ENCODE measurements at regions not wholly inside any gene's neighbourhood (a gene's known extent, or its start where the extent isn't known, plus 50 kb on each side); places are given as distances from the start of the nearest gene placed in this dataset.

DNA sequence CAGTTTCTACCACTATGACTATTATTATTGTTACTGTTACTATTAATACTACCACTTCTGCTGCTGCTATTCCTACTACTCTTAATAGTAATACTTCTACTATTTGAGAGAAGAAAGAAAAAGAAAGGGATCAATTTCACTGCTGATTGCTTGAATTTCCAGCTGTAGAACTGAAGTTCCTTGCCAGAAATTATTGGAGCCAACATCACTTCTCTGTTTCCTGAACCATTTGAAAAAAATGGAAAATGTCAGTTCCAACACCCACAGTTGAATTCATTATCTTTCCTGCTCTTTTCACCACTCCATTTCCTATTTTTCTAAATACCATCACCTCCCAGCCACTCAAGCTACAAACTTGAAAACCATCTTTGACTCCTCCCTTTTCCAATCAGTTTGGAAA lies 54.1 kb upstream of the PIK3C2G start:
- BruUV-seq (replicated peaks): no TSS peak
- Mint-ChIP-seq H3K36me3 (ENCODE audit: insufficient read depth, unreplicated experiment) (no peaks in the 10 kb centered on the region), H3K9me3 (ENCODE audit: unreplicated experiment) (no peaks in the 10 kb centered on the region), H3K4me3 (ENCODE audit: unreplicated experiment) (no peak overlapping the region), H3K4me1 (ENCODE audit: low read depth, unreplicated experiment) (no peaks in the 10 kb centered on the region), H3K27ac (ENCODE audit: unreplicated experiment) (no peak overlapping the region), H3K27me3 (ENCODE audit: insufficient read depth, unreplicated experiment) (peaks cover 3% of the 10 kb centered on the region)
- Histone ChIP-seq H3K36me3 (ENCODE audit: control insufficient read depth, insufficient read depth, low read length) (no peaks in the 10 kb centered on the region), H3K4me1 (no peaks in the 10 kb centered on the region), H3K4me3 (ENCODE audit: low read depth, low read length) (no peak overlapping the region), H3K27me3 (replicated peaks; ENCODE audit: control insufficient read depth, insufficient read depth, low read length) (no peaks in the 10 kb centered on the region), H3K9me3 (no peaks in the 10 kb centered on the region)
- intact Hi-C loops (cut with micrococcal nuclease; ENCODE audit: unreplicated experiment): no loop called here
- ChIA-PET POLR2A (no interaction called here), CTCF (no interaction called here)
- no peak for TF ChIP-seq CTCF (IDR thresholded peaks at IDR 0.05; ENCODE audit: insufficient read depth in 1 of 2, low read depth in 1 of 2, low read length in 1 of 2, severe bottlenecking in 1 of 2, unreplicated experiment in 1 of 2)
- no peak for DNase-seq

DNA sequence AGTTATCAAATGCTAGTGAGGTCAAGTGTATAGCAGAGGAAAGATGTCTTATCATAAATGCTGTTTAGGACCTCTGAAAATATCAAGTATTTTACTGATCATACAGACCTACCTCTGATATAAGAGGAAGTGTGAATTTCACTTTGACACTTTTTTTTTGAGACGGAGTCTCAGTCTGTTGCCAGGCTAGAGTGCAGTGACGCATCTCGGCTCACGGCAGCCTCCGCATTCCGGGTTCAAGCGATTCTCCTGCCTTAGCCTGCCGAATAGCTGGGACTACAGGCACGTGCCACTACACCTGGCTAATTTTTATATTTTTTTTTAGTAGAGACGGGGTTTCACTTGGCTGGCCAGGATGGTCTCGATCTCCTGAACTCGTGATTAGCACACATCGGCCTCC lies 55.1 kb upstream of the PIK3C2G start:
- Histone ChIP-seq H3K36me3 (ENCODE audit: control insufficient read depth, insufficient read depth, low read length) (no peaks in the 10 kb centered on the region), H3K4me3 (ENCODE audit: low read depth, low read length) (no peak overlapping the region), H3K27me3 (replicated peaks; ENCODE audit: control insufficient read depth, insufficient read depth, low read length) (no peaks in the 10 kb centered on the region), H3K4me1 (no peaks in the 10 kb centered on the region), H3K9me3 (no peaks in the 10 kb centered on the region)
- BruUV-seq (replicated peaks): no TSS peak
- Mint-ChIP-seq H3K4me1 (ENCODE audit: low read depth, unreplicated experiment) (no peaks in the 10 kb centered on the region), H3K9me3 (ENCODE audit: unreplicated experiment) (no peaks in the 10 kb centered on the region), H3K36me3 (ENCODE audit: insufficient read depth, unreplicated experiment) (no peaks in the 10 kb centered on the region), H3K4me3 (ENCODE audit: unreplicated experiment) (no peak overlapping the region), H3K27ac (ENCODE audit: unreplicated experiment) (no peak overlapping the region), H3K27me3 (ENCODE audit: insufficient read depth, unreplicated experiment) (peaks cover 3% of the 10 kb centered on the region)
- intact Hi-C loops (cut with micrococcal nuclease; ENCODE audit: unreplicated experiment): no loop called here
- TF ChIP-seq CTCF (IDR thresholded peaks at IDR 0.05; ENCODE audit: insufficient read depth in 1 of 2, low read depth in 1 of 2, low read length in 1 of 2, severe bottlenecking in 1 of 2, unreplicated experiment in 1 of 2): no peak
- no peak for DNase-seq
- ChIA-PET CTCF (no interaction called here), POLR2A (no interaction called here)

DNA sequence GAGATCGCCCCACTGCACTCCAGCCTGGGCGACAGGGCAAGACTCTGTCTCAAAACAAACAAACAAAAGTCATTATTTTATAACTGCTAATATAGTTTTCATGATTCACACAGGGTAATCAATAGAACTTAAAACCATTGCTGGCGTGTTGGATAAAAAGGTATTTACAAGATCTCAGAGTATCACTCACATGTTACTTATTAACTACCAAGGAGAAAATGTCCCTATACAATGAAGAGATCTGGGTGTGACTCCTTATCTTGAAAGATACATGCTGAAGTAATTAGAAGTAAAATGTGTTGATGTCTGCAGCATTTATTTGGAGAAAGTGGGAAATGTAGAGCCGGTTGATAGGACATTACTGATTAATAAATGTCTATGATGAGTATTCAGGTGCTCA lies 57.3 kb upstream of the PIK3C2G start:
- no peaks in the 10 kb centered on the region for H3K27me3 ChIP-seq (replicated peaks; ENCODE audit: control insufficient read depth, insufficient read depth, low read length)
- no peaks in the 10 kb centered on the region for H3K4me1 ChIP-seq
- intact Hi-C loops (cut with micrococcal nuclease; ENCODE audit: unreplicated experiment): no loop called here
- H3K9me3 Mint-ChIP-seq (ENCODE audit: unreplicated experiment): no peaks in the 10 kb centered on the region
- no TSS peak for BruUV-seq (replicated peaks)
- no peaks in the 10 kb centered on the region for H3K36me3 Mint-ChIP-seq (ENCODE audit: insufficient read depth, unreplicated experiment)
- DNase-seq: no peak
- no peaks in the 10 kb centered on the region for H3K36me3 ChIP-seq (ENCODE audit: control insufficient read depth, insufficient read depth, low read length)
- CTCF ChIA-PET: no interaction called here
- no peak overlapping the region for H3K4me3 Mint-ChIP-seq (ENCODE audit: unreplicated experiment)
- H3K27me3 Mint-ChIP-seq (ENCODE audit: insufficient read depth, unreplicated experiment): no peaks in the 10 kb centered on the region
- POLR2A ChIA-PET: no interaction called here
- H3K27ac Mint-ChIP-seq (ENCODE audit: unreplicated experiment): no peak overlapping the region
- H3K4me1 Mint-ChIP-seq (ENCODE audit: low read depth, unreplicated experiment): no peaks in the 10 kb centered on the region
- TF ChIP-seq CTCF (IDR thresholded peaks at IDR 0.05; ENCODE audit: insufficient read depth in 1 of 2, low read depth in 1 of 2, low read length in 1 of 2, severe bottlenecking in 1 of 2, unreplicated experiment in 1 of 2): no peak
- no peaks in the 10 kb centered on the region for H3K9me3 ChIP-seq
- no peak overlapping the region for H3K4me3 ChIP-seq (ENCODE audit: low read depth, low read length)

Measured in Caco-2 (cell line).